Spleen (tissue), 7 donors: ENCODE measurements at regions not wholly inside any gene's neighbourhood (a gene's known extent, or its start where the extent isn't known, plus 50 kb on each side); places are given as distances from the start of the nearest gene placed in this dataset.

ENCODE experiments used
- POLR2A ChIP-seq, 3 donors: fragments of 450-650 bp; IDR thresholded peaks; one replicate each; pipeline ENCODE4 v1.5.1; 2017; ENCODE audit warnings: antibody characterized with exemption in 3 of 3, mild to moderate bottlenecking in 1 of 3
- POLR2AphosphoS5 ChIP-seq, 3 donors: sonication (generic); formaldehyde crosslinking; IDR thresholded peaks; one replicate each; pipeline ENCODE4 v1.5.1; 2017; ENCODE audit warnings: antibody characterized with exemption in 3 of 3
- TF ChIP-seq, protein P1 (sequence below), 11 experiments: fragments of 200-600 bp in 7 of 11; fragments of 450-650 bp in 4 of 11; sonication (generic) in 4 of 11; IDR thresholded peaks in 8 of 11; conservative IDR thresholded peaks in 3 of 11; 1 replicate in 7 of 11; 2 replicates in 4 of 11; pipeline versions ENCODE4 v1.4.0 to v1.8.0; 2016 to 2021; ENCODE audit warnings: antibody characterized with exemption in 11 of 11, inconsistent platforms in 4 of 11, mild to moderate bottlenecking in 1 of 11
- donor health status: DM: no; HTN: no; CAD: no; lungs with moderate emphysema.
- donor health status: DM: no; HTN: no; CAD: no.
- donor health status: DM: no; HTN: no; CAD: no.

DNA sequence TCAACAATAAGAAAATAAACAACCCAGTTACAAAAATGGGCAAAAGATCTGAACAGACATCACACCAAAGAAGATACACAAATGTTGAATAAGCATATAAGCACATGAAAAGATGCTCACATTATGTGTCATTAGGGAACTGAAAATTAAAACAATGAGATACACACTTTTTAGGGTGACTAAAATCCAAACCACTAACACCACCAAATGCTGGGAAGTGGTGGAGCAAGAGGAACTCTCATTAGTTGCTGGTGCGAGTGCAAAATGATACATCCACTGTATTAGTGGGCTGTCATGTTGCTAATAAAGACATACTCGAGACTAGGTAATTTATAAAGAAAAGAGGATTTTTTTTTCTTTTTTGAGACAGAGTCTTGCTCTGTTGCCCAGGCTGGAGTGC, 329.1 kb downstream of the TMEM38B start:
- TF ChIP-seq POLR2A (IDR thresholded peaks at IDR 0.05) (no peak), POLR2AphosphoS5 (IDR thresholded peaks at IDR 0.05) (no peak)
- TF ChIP-seq, protein P1, sequence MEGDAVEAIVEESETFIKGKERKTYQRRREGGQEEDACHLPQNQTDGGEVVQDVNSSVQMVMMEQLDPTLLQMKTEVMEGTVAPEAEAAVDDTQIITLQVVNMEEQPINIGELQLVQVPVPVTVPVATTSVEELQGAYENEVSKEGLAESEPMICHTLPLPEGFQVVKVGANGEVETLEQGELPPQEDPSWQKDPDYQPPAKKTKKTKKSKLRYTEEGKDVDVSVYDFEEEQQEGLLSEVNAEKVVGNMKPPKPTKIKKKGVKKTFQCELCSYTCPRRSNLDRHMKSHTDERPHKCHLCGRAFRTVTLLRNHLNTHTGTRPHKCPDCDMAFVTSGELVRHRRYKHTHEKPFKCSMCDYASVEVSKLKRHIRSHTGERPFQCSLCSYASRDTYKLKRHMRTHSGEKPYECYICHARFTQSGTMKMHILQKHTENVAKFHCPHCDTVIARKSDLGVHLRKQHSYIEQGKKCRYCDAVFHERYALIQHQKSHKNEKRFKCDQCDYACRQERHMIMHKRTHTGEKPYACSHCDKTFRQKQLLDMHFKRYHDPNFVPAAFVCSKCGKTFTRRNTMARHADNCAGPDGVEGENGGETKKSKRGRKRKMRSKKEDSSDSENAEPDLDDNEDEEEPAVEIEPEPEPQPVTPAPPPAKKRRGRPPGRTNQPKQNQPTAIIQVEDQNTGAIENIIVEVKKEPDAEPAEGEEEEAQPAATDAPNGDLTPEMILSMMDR (IDR thresholded peaks at IDR 0.05 in 8 of 11, conservative IDR thresholded peaks at IDR 0.05 in 3 of 11), result no peak
